Fibroblast of pulmonary artery (primary cell): ENCODE measurements at regions not wholly inside any gene's neighbourhood (a gene's known extent, or its start where the extent isn't known, plus 50 kb on each side); places are given as distances from the start of the nearest gene placed in this dataset.
A peak's percentile ranks its signal among the peaks of the same experiment; 100 is the strongest.

Source experiments
- DNase-seq: peaks from one replicate; pipeline ENCODE4 v3.0.0-alpha.2; 2010; ENCODE audit warnings: low read depth
- H3K4me3 ChIP-seq: replicated peaks from 2 replicates; pipeline ENCODE4 v1.5.1; 2011; ENCODE audit warnings: low read depth, mild to moderate bottlenecking, control low read depth, low read length, moderate library complexity
- CTCF ChIP-seq: IDR thresholded peaks from 2 replicates; pipeline ENCODE4 v1.5.1; 2011; ENCODE audit warnings: mild to moderate bottlenecking, control low read depth, low read length, inconsistent platforms; ENCODE audit errors: missing control alignments

GRCh38 chr18:2442726-2443275 lies 128.5 kb downstream of the METTL4 start:
- TF ChIP-seq CTCF = no peak
- peak; percentile 50 for DNase-seq
- H3K4me3 ChIP-seq = no peak overlapping the region

- no peak overlapping the region for H3K4me3 ChIP-seq
- no peak for TF ChIP-seq CTCF
- peak; percentile 32 for DNase-seq
Observed at GRCh38 chr18:2444201-2444875, 127.0 kb downstream of the METTL4 start.

GRCh38 chr18:2448565-2449151 lies 122.6 kb downstream of the METTL4 start:
- H3K4me3 ChIP-seq = no peak overlapping the region
- DNase-seq = peak; percentile 95
- TF ChIP-seq CTCF = no peak

- DNase-seq = no peak
- no peak for TF ChIP-seq CTCF
- H3K4me3 ChIP-seq = no peak overlapping the region
Observed at GRCh38 chr18:2451556-2451955, 119.7 kb downstream of the METTL4 start.

- H3K4me3 ChIP-seq = no peak overlapping the region
- no peak for TF ChIP-seq CTCF
- no peak for DNase-seq
Observed at GRCh38 chr18:2459886-2460285, 111.4 kb downstream of the METTL4 start.

- no peak overlapping the region for H3K4me3 ChIP-seq
- no peak for TF ChIP-seq CTCF
- DNase-seq = no peak
Observed at GRCh38 chr18:2466978-2467377, 104.3 kb downstream of the METTL4 start.
